ENCODE measurements at regions not wholly inside any gene's neighbourhood (a gene's known extent, or its start where the extent isn't known, plus 50 kb on each side); places are given as distances from the start of the nearest gene placed in this dataset.

- POLR2A ChIA-PET (ENCODE audit: partially characterized antibody) = no interaction called here
- Histone ChIP-seq H3K4me2 (ENCODE audit: insufficient read depth in 1 of 2, low read depth in 2 of 2, low read length in 2 of 2) (no peak overlapping the region), H2BK120ac (replicated peaks; ENCODE audit: low read depth, low read length) (no peak overlapping the region), H3K9me3 (ENCODE audit: insufficient read depth in 2 of 2, low read depth in 1 of 2, low read length in 1 of 2) (no peaks in the 10 kb centered on the region), H3K4ac (replicated peaks; ENCODE audit: insufficient read length, low read depth, low read length) (no peak overlapping the region), H3K36me3 (ENCODE audit: control insufficient read depth in 2 of 4, insufficient read depth in 4 of 4, low read length in 3 of 4) (no peaks in the 10 kb centered on the region), H3K79me1 (ENCODE audit: low read depth, low read length) (no peaks in the 10 kb centered on the region), H3K27me3 (replicated peaks in 1 of 4; ENCODE audit: control insufficient read depth in 3 of 4, extremely low read depth in 1 of 4, insufficient read depth in 3 of 4, low read length in 3 of 4) (no peaks in the 10 kb centered on the region), H3K18ac (ENCODE audit: extremely low read depth, low read length) (no peak overlapping the region), H4K5ac (ENCODE audit: insufficient read length, low read depth, low read length) (no peak overlapping the region), H4K8ac (ENCODE audit: extremely low read depth, insufficient read depth, low read length) (no peak overlapping the region), H2BK12ac (ENCODE audit: low read depth, low read length) (no peak overlapping the region), H3K23me2 (ENCODE audit: low read depth, low read length) (no peaks in the 10 kb centered on the region; the same call in 1 of the 2 replicates), H2AK5ac (ENCODE audit: low read depth, low read length) (no peak overlapping the region), H3K79me2 (ENCODE audit: control insufficient read depth in 1 of 2, insufficient read depth in 2 of 2, low read length in 2 of 2) (no peaks in the 10 kb centered on the region), H3K4me3 (ENCODE audit: extremely low read depth in 1 of 4, insufficient read depth in 2 of 4, low read depth in 3 of 4, low read length in 4 of 4) (no peak overlapping the region), H3K27ac (ENCODE audit: low read depth, low read length) (no peak overlapping the region), H4K20me1 (replicated peaks in 1 of 2; ENCODE audit: control insufficient read depth in 1 of 2, insufficient read depth in 2 of 2, low read length in 2 of 2) (no peaks in the 10 kb centered on the region), H2BK15ac (ENCODE audit: low read length) (no peak overlapping the region), H2BK20ac (ENCODE audit: low read length) (no peak overlapping the region), H3K9ac (replicated peaks in 1 of 4; ENCODE audit: extremely low read depth in 1 of 4, low read depth in 3 of 4, low read length in 3 of 4) (no peak overlapping the region), H3K56ac (replicated peaks; ENCODE audit: insufficient read length, low read depth, low read length) (no peak overlapping the region), H3K14ac (ENCODE audit: insufficient read length) (no peak overlapping the region), H2BK5ac (ENCODE audit: low read depth, low read length) (no peak overlapping the region), H3K23ac (ENCODE audit: insufficient read length) (no peak overlapping the region), H2AFZ (ENCODE audit: low read length) (no peak overlapping the region), H4K91ac (replicated peaks; ENCODE audit: insufficient read length, low read length) (no peak overlapping the region), H3K4me1 (replicated peaks in 1 of 4; ENCODE audit: control insufficient read depth in 3 of 4, insufficient read depth in 4 of 4, low read length in 3 of 4) (peaks cover 1 to 4% (median 3%) of the 10 kb centered on the region in 4 experiments; a peak in 4 of 7 replicates)
- TF ChIP-seq TBP (IDR thresholded peaks at IDR 0.05; ENCODE audit: low read depth, low read length) (no peak), EP300 (IDR thresholded peaks at IDR 0.05; ENCODE audit: borderline replicate concordance in 1 of 2, low read depth in 2 of 2, low read length in 2 of 2) (no peak), POLR2A (IDR thresholded peaks at IDR 0.05; ENCODE audit: control extremely low read depth in 1 of 2, low read depth in 2 of 2, low read length in 2 of 2) (no peak), SP2 (IDR thresholded peaks at IDR 0.05; ENCODE audit: low read length) (no peak)
- CTCF ChIA-PET (ENCODE audit: partially characterized antibody) = no interaction called here
- WGBS, 2 experiments (ENCODE audit: extremely low coverage in 1 of 2, insufficient coverage in 1 of 2, insufficient read length in 1 of 2, insufficient replicate concordance in 2 of 2, low coverage in 1 of 2, low lambda C conversion rate in 2 of 2, missing lambda C conversion rate in 1 of 2) = 94% methylated on average over 3 of the region's 3 CpGs; no CpG with 5 or more reads in 1 of the 2 experiments
- FAIRE-seq (no peak), DNase-seq (ENCODE audit: low read depth in 1 of 2, low spot score in 2 of 2) (no peak)
Observed at GRCh38 chr3:171963546-171963945, 75.8 kb upstream of the FNDC3B start.

Measured in H1 (cell line).